ENCODE measurements at regions not wholly inside any gene's neighbourhood (a gene's known extent, or its start where the extent isn't known, plus 50 kb on each side); places are given as distances from the start of the nearest gene placed in this dataset.
"Not testable (repeated sequence)": the region's sequence is repeated elsewhere in the genome, so short reads cannot be mapped to it uniquely, and the experiment has no call there.

GRCh38 chr13:84864341-84864740 lies 934.9 kb downstream of the SLITRK6 start:
- no peak for DNase-seq (ENCODE audit: low spot score)

GRCh38 chr13:84847107-84847506 lies 952.1 kb downstream of the SLITRK6 start:
- no peak for DNase-seq (ENCODE audit: low spot score)

DNA sequence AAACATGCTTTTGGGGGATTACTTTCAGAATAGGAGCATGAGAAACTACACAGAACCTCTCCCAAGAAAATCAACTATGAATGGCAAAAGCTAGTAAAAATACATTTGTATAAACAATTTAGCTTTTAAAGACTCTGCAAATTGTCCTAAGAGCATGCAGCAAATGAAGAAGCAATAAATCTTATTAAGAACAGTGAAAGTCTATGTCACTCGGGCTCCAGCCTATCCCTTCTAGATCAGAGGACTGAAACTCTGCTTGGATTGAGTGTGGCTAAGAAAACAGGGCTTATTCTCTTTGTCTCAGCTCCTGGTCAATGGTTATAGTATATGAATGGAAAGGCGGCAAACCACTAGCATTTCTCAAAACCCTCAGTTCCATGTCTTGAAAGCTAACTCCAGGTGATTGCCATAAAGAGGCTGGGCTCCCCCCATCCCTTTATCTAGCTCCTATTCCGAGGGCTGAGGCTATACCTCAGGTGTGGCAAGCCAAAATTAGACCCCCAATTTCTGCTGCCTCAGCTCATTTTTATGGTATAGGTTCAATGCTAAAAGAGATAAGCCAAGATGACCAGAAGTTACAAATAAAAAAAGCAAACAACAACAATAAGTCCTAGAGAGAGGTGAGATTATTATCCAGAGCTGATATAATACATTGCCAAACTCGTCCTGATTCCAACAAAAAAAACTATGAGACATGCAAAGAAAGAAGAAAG lies 953.2 kb downstream of the SLITRK6 start:
- no peak for DNase-seq (ENCODE audit: low spot score)

GRCh38 chr13:84844473-84844872 lies 954.7 kb downstream of the SLITRK6 start:
- peak; percentile 2 for DNase-seq (ENCODE audit: low spot score)

- DNase-seq (ENCODE audit: low spot score): no peak
These were observed 955.9 kb downstream of the SLITRK6 start for GRCh38 chr13:84843368-84843767.

- no peak for DNase-seq (ENCODE audit: low spot score)
These were observed 951.9 kb upstream of the SLITRK1 start for GRCh38 chr13:84834201-84834600.

- DNase-seq (ENCODE audit: low spot score): no peak
These were observed 949.7 kb upstream of the SLITRK1 start for GRCh38 chr13:84831666-84832657.

DNA sequence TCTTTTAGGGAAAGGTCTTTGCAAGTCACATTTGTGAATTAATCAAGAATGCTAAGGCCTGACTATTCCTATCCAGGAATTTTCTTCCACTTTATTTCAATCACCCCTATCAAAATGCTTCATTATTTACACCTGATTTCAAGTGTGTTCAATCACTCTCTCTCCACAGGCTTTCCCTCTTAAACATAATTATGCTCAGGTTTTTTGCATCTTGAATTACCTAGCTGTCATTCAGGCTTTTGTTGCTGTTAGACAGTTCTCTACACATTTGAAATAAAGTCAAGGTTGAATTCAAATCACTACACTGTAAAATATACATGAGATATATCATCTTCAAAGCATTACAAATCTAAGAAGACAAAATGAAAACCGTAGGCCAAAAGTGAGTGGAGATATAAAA lies 941.3 kb upstream of the SLITRK1 start:
- no peak for DNase-seq (ENCODE audit: low spot score)

DNA sequence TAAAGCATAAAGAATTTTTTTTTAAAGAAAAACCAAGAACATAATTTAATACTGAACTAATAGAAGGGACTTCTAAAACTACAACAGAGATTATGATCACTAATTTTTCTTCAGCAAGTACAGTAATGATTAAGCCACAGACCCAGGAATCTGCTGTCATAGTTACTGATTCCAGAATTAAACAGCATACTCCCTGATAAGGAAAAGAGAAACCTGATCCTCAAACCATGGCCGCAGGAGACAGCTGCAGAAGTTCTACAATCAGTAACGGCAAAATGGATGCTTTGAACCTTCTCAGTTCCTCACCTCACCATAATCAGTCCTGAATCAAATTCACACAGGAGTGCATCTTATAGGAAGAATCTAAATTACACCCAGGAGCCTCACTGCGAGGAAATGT lies 939.0 kb upstream of the SLITRK1 start:
- no peak for DNase-seq (ENCODE audit: low spot score)

DNA sequence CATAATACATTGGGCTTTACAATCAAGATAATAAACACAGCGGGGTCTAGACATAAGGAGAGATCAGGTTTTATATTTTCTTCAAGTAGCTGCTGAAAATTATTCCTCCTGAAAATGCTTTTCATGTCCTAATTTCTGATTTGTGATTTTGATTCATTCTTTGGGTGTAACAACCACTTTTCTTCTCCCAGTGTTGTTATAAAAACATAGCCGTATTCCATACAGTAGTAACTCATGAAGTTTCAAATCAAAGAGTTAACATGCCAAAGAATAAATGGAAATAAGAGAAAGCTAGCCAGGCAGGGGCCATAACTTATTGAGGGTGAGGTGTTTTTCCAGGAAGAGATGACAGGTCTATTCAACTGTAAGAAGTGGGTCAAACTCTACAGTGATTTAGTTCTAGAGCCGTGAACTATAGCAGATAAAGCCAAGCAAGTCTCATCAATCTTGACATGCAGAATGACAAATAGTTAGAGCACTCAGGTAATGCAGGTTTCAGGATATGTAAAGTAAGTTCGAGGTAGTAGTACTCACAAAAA lies 934.4 kb upstream of the SLITRK1 start:
- DNase-seq (ENCODE audit: low spot score): no peak

- DNase-seq (ENCODE audit: low spot score): no peak
These were observed 930.5 kb upstream of the SLITRK1 start for GRCh38 chr13:84812789-84813188.

- no peak for DNase-seq (ENCODE audit: low spot score)
These were observed 929.8 kb upstream of the SLITRK1 start for GRCh38 chr13:84812078-84812477.

DNA sequence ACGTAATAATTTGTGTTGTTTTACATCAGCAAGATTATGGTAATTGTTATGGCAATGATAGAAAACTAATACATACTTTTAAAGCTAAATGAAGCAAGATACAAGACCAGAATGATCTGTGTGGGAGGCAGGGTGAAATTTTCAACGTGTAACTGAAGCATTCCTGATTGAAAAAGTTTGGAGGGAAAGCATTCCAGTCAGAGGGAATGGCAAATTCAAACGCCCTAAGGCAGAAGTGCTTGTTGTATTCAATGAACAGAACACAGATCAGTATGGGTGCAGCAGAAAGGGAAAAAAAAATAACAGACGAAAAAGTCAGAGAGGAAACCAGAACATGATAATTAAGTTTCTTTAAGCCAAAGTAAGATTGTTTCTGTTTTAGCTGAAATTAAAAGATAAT lies 928.5 kb upstream of the SLITRK1 start:
- DNase-seq (ENCODE audit: low spot score): no peak

DNA sequence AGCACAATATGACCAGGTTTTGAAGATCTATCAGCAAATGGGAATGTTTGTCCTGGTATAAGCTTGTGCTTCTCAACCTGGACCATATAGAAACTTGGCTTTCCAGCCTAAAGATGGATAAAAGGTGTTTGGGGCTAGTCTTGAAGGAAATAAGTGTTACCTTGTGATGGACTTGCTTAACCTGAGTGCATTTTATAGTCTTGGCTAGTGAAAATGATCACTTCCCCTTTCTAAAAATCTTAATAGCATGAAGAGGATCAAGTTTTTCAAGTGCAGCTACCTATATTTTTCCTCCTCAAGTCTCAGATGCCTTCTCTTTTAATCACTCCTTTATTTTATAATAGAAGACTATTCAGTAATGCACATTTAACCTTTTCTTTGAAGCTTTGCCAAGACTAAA lies 919.8 kb upstream of the SLITRK1 start:
- DNase-seq (ENCODE audit: low spot score): no peak

- no peak for DNase-seq (ENCODE audit: low spot score)
These were observed 902.3 kb upstream of the SLITRK1 start for GRCh38 chr13:84784443-84785153.

GRCh38 chr13:84777316-84777715 lies 895.0 kb upstream of the SLITRK1 start:
- DNase-seq (ENCODE audit: low spot score): no peak

DNA sequence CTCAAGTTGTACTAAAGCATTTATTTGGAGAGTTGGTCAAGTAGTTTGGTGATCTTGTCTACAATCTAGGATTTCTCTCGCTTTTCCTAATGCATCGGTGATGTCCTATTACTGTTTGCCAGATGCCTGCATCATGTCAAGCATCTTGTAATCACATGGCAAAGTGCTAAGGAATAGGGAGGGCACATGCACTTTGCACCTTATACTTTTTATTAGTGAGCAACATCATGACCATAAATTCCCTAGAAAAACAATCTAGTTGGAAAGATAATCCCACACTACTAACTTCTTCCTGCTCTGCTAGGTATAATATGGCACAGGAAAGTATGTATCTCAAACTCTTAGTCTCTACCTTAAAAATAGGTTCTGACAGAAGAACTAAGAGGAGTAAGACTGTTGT lies 894.3 kb upstream of the SLITRK1 start:
- DNase-seq (ENCODE audit: low spot score): no peak

DNA sequence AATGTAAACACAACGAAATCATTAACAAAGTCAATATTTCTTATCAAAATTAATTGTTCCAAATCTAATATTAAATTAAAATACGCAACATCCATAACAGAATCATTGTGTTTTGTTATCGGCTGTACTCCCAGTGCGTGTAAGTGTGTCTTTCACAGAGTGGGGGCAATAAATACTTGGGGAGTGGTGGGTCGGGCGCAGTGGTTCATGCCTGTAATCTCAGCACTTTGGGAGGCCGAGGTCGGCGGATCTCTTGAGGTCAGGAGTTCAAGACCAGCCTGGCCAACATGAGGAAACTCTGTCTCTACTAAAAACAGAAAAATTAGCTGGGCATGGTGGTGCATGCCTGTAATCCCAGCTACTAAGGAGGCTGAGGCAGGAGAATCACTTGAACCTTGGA lies 893.6 kb upstream of the SLITRK1 start:
- not testable (repeated sequence) for DNase-seq (ENCODE audit: low spot score)

GRCh38 chr13:84774111-84774510 lies 891.8 kb upstream of the SLITRK1 start:
- no peak for DNase-seq (ENCODE audit: low spot score)

DNA sequence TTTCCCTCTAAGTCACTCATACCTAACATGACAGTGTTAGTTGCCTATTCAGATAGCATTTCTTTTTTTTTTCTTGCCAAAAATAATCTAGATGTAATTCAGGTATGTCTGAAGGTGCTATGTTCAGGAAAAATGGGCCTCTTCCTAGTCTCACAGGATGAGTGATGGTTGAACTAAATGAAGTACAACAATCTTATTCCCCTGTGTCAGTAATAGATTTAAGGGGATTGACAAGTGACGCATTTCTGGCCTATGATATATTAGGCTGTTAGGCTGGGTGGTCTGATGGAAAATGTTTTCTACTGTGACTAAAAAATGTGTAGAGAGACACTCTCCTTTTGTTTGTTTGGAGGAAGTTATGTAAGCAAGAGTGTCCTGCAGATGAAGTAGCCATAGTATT lies 878.7 kb upstream of the SLITRK1 start:
- no peak for DNase-seq (ENCODE audit: low spot score)

- no peak for DNase-seq (ENCODE audit: low spot score)
These were observed 866.9 kb upstream of the SLITRK1 start for GRCh38 chr13:84749126-84749525.

DNA sequence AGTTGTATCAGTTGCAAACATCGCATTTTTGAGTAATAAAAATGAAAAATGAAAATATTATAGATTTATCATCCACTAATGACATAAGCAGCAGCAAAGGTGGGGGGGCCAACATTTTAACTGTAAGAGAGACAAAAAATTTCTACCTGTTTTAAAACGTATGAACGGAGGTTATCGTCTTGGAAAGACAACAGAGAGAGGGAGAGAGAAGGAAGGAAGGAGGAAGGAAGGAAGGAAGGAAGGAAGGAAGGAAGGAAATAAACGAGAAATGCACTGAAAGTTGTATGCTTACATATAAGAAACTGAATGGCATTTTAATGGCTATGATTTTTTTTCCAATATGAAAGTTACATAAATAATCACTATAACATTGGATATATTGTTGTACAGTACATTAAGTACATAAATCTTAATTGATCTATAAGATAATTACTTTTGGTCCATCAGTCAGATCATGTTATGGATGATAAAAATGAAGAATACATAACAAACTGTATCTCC lies 862.8 kb upstream of the SLITRK1 start:
- no peak for DNase-seq (ENCODE audit: low spot score)

Data from HuH-7.5 (cell line).